Spleen (tissue), 7 donors: ENCODE measurements at regions not wholly inside any gene's neighbourhood (a gene's known extent, or its start where the extent isn't known, plus 50 kb on each side); places are given as distances from the start of the nearest gene placed in this dataset.

Experiments used
- CTCF ChIP-seq, 11 experiments: fragments of 200-600 bp in 7 of 11; fragments of 450-650 bp in 4 of 11; sonication (generic) in 4 of 11; IDR thresholded peaks in 8 of 11; conservative IDR thresholded peaks in 3 of 11; 1 replicate in 7 of 11; 2 replicates in 4 of 11; pipeline versions ENCODE4 v1.4.0 to v1.8.0; 2016 to 2021; ENCODE audit warnings: antibody characterized with exemption in 11 of 11, inconsistent platforms in 4 of 11, mild to moderate bottlenecking in 1 of 11
- POLR2A ChIP-seq, 3 donors: fragments of 450-650 bp; IDR thresholded peaks; one replicate each; pipeline ENCODE4 v1.5.1; 2017; ENCODE audit warnings: antibody characterized with exemption in 3 of 3, mild to moderate bottlenecking in 1 of 3
- POLR2AphosphoS5 ChIP-seq, 3 donors: sonication (generic); formaldehyde crosslinking; IDR thresholded peaks; one replicate each; pipeline ENCODE4 v1.5.1; 2017; ENCODE audit warnings: antibody characterized with exemption in 3 of 3
- donor health status: DM: no; HTN: no; CAD: no; lungs with moderate emphysema.
- donor health status: DM: no; HTN: no; CAD: no.
- donor health status: DM: no; HTN: no; CAD: no.

- TF ChIP-seq CTCF (IDR thresholded peaks at IDR 0.05 in 8 of 11, conservative IDR thresholded peaks at IDR 0.05 in 3 of 11) (no peak), POLR2A (IDR thresholded peaks at IDR 0.05) (no peak), POLR2AphosphoS5 (IDR thresholded peaks at IDR 0.05) (no peak)
Measured at GRCh38 chr7:16354573-16354972, 66.8 kb downstream of the CRPPA start.
